AG09319 (cell line): ENCODE measurements at regions not wholly inside any gene's neighbourhood (a gene's known extent, or its start where the extent isn't known, plus 50 kb on each side); places are given as distances from the start of the nearest gene placed in this dataset.

Experiments used
- DNase-seq: peaks from one replicate; pipeline ENCODE4 v3.0.0-alpha.2; 2010; ENCODE audit warnings: low read depth; ENCODE audit errors: extremely low read depth
- TF ChIP-seq, protein P1 (sequence below): IDR thresholded peaks from 2 replicates; pipeline ENCODE4 v1.5.1; 2011; ENCODE audit warnings: low read depth, mild to moderate bottlenecking, inconsistent platforms, low read length, moderate library complexity

DNA sequence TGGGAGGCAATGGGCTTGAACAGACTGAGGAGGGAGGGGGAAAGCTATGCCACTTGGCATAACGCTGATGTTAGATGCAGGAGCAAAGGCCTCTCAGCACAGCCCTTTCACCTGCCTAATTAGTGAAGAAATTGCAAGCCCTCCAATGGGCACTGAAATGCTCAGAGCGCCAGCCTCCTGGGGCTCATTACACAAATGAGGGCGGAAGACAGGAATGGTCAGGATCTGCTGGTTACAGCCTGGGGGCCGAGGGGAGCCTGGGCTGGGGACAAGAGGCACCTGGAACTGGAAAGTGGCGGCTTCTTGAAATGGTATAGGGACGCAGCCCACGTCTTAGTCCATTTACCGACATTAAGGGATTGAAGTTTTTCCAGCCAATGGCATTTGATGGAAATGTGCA is 50.2 kb upstream of the PLET1 start:
- TF ChIP-seq, protein P1, sequence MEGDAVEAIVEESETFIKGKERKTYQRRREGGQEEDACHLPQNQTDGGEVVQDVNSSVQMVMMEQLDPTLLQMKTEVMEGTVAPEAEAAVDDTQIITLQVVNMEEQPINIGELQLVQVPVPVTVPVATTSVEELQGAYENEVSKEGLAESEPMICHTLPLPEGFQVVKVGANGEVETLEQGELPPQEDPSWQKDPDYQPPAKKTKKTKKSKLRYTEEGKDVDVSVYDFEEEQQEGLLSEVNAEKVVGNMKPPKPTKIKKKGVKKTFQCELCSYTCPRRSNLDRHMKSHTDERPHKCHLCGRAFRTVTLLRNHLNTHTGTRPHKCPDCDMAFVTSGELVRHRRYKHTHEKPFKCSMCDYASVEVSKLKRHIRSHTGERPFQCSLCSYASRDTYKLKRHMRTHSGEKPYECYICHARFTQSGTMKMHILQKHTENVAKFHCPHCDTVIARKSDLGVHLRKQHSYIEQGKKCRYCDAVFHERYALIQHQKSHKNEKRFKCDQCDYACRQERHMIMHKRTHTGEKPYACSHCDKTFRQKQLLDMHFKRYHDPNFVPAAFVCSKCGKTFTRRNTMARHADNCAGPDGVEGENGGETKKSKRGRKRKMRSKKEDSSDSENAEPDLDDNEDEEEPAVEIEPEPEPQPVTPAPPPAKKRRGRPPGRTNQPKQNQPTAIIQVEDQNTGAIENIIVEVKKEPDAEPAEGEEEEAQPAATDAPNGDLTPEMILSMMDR: no peak
- DNase-seq: no peak

DNA sequence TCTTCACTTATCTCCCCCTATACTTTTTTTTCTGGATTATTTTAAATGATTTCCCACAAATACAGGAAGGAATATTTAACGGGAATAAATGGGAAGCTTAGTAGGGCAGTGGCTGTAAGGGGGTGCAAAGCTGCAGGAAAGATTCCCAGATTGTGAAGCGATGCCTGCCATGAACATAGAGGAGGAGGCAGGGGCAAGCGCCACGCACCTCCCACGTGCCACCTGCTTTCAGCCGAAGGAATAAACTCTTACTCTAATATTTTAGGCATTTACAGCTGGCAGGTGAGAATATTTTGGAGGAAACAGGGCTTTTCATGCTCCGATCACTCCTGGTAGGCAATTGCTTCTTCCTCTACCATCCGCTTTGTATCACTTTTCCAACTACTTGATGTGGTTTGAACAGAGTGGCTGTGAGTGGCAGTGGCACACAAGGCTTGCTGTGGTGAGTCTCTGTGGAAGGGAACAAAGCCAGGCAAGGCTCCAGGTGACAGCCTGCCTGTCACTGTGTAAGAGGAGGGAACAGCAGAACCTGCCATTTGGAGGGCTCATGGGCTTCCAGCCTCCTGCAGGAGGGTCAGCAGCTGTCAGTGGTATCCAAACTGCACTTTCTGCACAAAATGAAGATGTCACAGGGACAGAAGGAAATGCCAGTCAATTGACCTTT is 54.5 kb upstream of the PLET1 start:
- DNase-seq: no peak
- TF ChIP-seq, protein P1: no peak

DNA sequence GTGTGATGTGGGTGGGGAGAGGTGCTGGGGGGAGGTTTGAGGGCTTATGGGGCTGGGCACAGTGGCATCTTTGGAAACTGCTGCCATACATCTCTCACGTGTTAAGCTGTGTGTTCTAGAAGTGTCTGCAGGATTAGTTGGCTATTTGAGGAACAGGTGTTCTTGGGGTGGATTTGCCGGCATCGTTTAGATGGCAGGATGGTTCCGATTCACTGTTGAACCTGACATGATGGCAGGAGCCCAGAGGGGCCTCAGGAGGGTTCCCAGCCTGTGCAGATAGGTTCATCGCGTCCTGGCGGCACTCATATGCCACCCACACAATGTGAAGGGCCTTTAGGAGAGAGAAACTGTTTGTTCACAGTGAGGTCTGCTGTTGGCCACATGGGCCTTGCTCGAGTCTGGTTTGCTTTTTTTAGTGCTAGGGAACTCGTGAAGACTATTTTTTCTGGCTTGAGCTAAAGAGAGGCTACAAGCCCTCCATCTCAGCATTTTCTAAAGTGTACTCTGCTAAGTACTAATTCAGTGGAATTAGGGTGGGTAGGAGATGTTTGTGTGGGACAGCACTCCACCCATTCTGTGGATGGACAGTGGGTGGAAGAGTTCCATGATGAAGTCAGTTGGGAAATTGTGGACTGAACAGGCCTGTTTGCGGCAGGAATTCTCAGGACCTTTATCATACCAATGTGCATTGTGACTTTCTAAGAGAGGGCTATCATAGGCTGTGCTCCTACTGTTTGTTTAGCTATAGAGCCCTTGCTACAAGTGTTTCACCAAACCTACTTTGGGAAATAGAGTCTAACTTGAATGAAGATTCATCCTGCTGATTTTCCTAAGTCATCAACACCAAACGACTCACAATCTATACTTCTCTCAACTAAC is 55.4 kb upstream of the PLET1 start:
- TF ChIP-seq, protein P1: no peak
- no peak for DNase-seq

GRCh38 chr11:112316971-112317370 is 56.3 kb upstream of the PLET1 start:
- DNase-seq: no peak
- TF ChIP-seq, protein P1: no peak

- TF ChIP-seq, protein P1: no peak
- DNase-seq: peak; percentile 70
Observed at GRCh38 chr11:112318184-112318591, 57.5 kb upstream of the PLET1 start.

DNA sequence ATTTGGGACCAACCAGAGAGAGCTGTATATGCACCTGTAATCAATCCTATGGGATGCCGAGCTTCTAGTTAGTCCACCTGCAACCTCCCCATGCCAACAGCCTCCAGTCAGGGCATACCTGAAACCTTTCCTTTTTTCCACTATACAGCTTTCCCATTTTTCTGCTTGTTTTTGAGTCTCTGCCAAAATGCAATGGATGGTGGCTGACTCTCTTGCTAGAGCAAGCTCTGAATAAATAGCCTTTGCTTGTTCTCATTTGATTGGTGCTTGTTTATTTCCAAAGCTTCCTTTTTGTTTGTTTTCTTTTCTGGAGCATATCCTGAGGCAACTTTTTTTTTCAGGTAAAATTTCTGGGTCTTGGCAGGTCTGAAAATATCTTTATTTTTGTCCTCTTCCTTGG is 58.0 kb upstream of the PLET1 start:
- no peak for DNase-seq

More for the DNA sequence above, 58.0 kb upstream of the PLET1 start:
- TF ChIP-seq, protein P1: no peak
